HEK293 (cell line): ENCODE measurements at regions not wholly inside any gene's neighbourhood (a gene's known extent, or its start where the extent isn't known, plus 50 kb on each side); places are given as distances from the start of the nearest gene placed in this dataset.

Experiments used
- CTCF ChIA-PET: fragments of 350-600 bp; formaldehyde crosslinking; extraction: SDS; loops from one replicate; lab custom pipeline; 2021; ENCODE audit warnings: antibody characterized with exemption; lab: Yijun Ruan, JAX
- POLR2A ChIA-PET: fragments of 300-600 bp; formaldehyde crosslinking; extraction: SDS; loops from one replicate; lab custom pipeline; 2020; ENCODE audit warnings: antibody characterized with exemption, inconsistent platforms; lab: Yijun Ruan, JAX
- H3K27ac ChIP-seq: fragments of 200-500 bp; sonication (Bioruptor generic); 2 replicates; pipeline ENCODE4 v1.5.1; 2014; ENCODE audit warnings: low read depth, low read length, control low read depth, inconsistent platforms; ENCODE audit errors: extremely low read depth
- H3K36me3 ChIP-seq, 2 experiments: fragments of 200-500 bp in 1 of 2; sonication (Bioruptor generic) in 1 of 2; 1 replicate in 1 of 2; 2 replicates in 1 of 2; pipeline ENCODE4 v1.5.1; 2014 to 2017; ENCODE audit warnings: inconsistent platforms in 2 of 2, low read length in 2 of 2; ENCODE audit not compliant: control insufficient read depth in 2 of 2, insufficient read depth in 1 of 2
- H3K4me1 ChIP-seq: fragments of 200-500 bp; sonication (Bioruptor generic); 2 replicates; pipeline ENCODE4 v1.5.1; 2014; ENCODE audit warnings: mild to moderate bottlenecking, low read length, inconsistent platforms; ENCODE audit not compliant: control insufficient read depth, insufficient read depth
- H3K4me3 ChIP-seq: 2 replicates; pipeline ENCODE4 v1.5.1; 2011; ENCODE audit warnings: low read depth, mild to moderate bottlenecking, control low read depth, low read length, moderate library complexity
- H3K9me3 ChIP-seq: fragments of 200-500 bp; sonication (Bioruptor generic); 2 replicates; pipeline ENCODE4 v1.5.1; 2014; ENCODE audit warnings: low read depth, low read length, inconsistent platforms; ENCODE audit not compliant: control insufficient read depth, insufficient read depth
- EGR2 ChIP-seq: fragments of 450-650 bp; formaldehyde crosslinking; IDR thresholded peaks from 2 replicates; pipeline ENCODE4 v1.5.1; 2016; ENCODE audit warnings: low read depth, missing biosample characterization, missing genetic modification characterization
- FEZF1 ChIP-seq: fragments of 450-650 bp; formaldehyde crosslinking; IDR thresholded peaks from 2 replicates; pipeline ENCODE4 v1.5.1; 2016; ENCODE audit warnings: missing biosample characterization, missing genetic modification characterization
- GLI4 ChIP-seq: fragments of 450-650 bp; formaldehyde crosslinking; IDR thresholded peaks from 2 replicates; pipeline ENCODE4 v1.5.1; 2016; ENCODE audit warnings: missing biosample characterization, missing genetic modification characterization
- GLIS2 ChIP-seq: fragments of 450-650 bp; formaldehyde crosslinking; IDR thresholded peaks from 2 replicates; pipeline ENCODE4 v1.5.1; 2016; ENCODE audit warnings: missing biosample characterization, missing genetic modification characterization
- KLF10 ChIP-seq: fragments of 450-650 bp; IDR thresholded peaks from 2 replicates; pipeline ENCODE4 v1.5.1; 2018; ENCODE audit warnings: missing biosample characterization, mild to moderate bottlenecking, missing genetic modification characterization
- REPIN1 ChIP-seq: fragments of 450-650 bp; formaldehyde crosslinking; IDR thresholded peaks from 2 replicates; pipeline ENCODE4 v1.5.1; 2017; ENCODE audit warnings: missing biosample characterization, missing genetic modification characterization, low read depth
- TRIM28 ChIP-seq: IDR thresholded peaks from 2 replicates; pipeline ENCODE4 v1.6.1; 2011; ENCODE audit warnings: low read length, control low read depth, borderline replicate concordance
- YY2 ChIP-seq: fragments of 450-650 bp; formaldehyde crosslinking; IDR thresholded peaks from 2 replicates; pipeline ENCODE4 v1.5.1; 2016; ENCODE audit warnings: missing biosample characterization, missing genetic modification characterization
- ZEB2 ChIP-seq: fragments of 450-650 bp; formaldehyde crosslinking; IDR thresholded peaks from 2 replicates; pipeline ENCODE4 v1.5.1; 2016; ENCODE audit warnings: missing biosample characterization, missing genetic modification characterization
- ZNF16 ChIP-seq: fragments of 450-650 bp; formaldehyde crosslinking; IDR thresholded peaks from 2 replicates; pipeline ENCODE4 v1.5.1; 2016; ENCODE audit warnings: low read depth, missing biosample characterization, missing genetic modification characterization
- ZNF175 ChIP-seq: fragments of 450-650 bp; formaldehyde crosslinking; IDR thresholded peaks from 2 replicates; pipeline ENCODE4 v1.5.1; 2016; ENCODE audit warnings: missing biosample characterization, missing genetic modification characterization
- ZNF221 ChIP-seq: fragments of 450-650 bp; formaldehyde crosslinking; IDR thresholded peaks from 2 replicates; pipeline ENCODE4 v1.5.1; 2017; ENCODE audit warnings: missing biosample characterization, missing genetic modification characterization, borderline replicate concordance
- ZNF280C ChIP-seq: fragments of 450-650 bp; formaldehyde crosslinking; IDR thresholded peaks from 2 replicates; pipeline ENCODE4 v1.5.1; 2016; ENCODE audit warnings: missing biosample characterization, missing genetic modification characterization
- ZNF354C ChIP-seq: fragments of 450-650 bp; formaldehyde crosslinking; IDR thresholded peaks from 2 replicates; pipeline ENCODE4 v1.5.1; 2016; ENCODE audit warnings: missing biosample characterization, missing genetic modification characterization, low read depth, borderline replicate concordance
- ZNF416 ChIP-seq: fragments of 450-650 bp; formaldehyde crosslinking; IDR thresholded peaks from 2 replicates; pipeline ENCODE4 v1.5.1; 2016; ENCODE audit warnings: missing biosample characterization, missing genetic modification characterization
- ZNF488 ChIP-seq: fragments of 450-650 bp; formaldehyde crosslinking; IDR thresholded peaks from 2 replicates; pipeline ENCODE4 v1.5.1; 2016; ENCODE audit warnings: missing biosample characterization, missing genetic modification characterization
- ZNF529 ChIP-seq: fragments of 450-650 bp; formaldehyde crosslinking; IDR thresholded peaks from 2 replicates; pipeline ENCODE4 v1.5.1; 2017; ENCODE audit warnings: missing genetic modification characterization, missing biosample characterization; ENCODE audit not compliant: insufficient replicate concordance
- ZNF544 ChIP-seq: fragments of 450-650 bp; formaldehyde crosslinking; IDR thresholded peaks from 2 replicates; pipeline ENCODE4 v1.5.0; 2017; ENCODE audit warnings: missing biosample characterization, missing genetic modification characterization
- ZNF548 ChIP-seq: fragments of 450-650 bp; formaldehyde crosslinking; IDR thresholded peaks from 2 replicates; pipeline ENCODE4 v1.5.1; 2016; ENCODE audit warnings: missing biosample characterization, missing genetic modification characterization
- ZNF623 ChIP-seq: fragments of 450-650 bp; formaldehyde crosslinking; IDR thresholded peaks from 2 replicates; pipeline ENCODE4 v1.5.1; 2016; ENCODE audit warnings: missing biosample characterization, missing genetic modification characterization
- ZNF629 ChIP-seq: fragments of 450-650 bp; formaldehyde crosslinking; IDR thresholded peaks from 2 replicates; pipeline ENCODE4 v1.5.1; 2017; ENCODE audit warnings: missing biosample characterization, missing genetic modification characterization
- ZNF664 ChIP-seq: fragments of 450-650 bp; formaldehyde crosslinking; IDR thresholded peaks from 2 replicates; pipeline ENCODE4 v1.5.1; 2016; ENCODE audit warnings: missing biosample characterization, missing genetic modification characterization
- ZNF677 ChIP-seq: fragments of 450-650 bp; IDR thresholded peaks from 2 replicates; pipeline ENCODE4 v1.5.0; 2018; ENCODE audit warnings: missing biosample characterization, mild to moderate bottlenecking, missing genetic modification characterization, moderate library complexity
- ZNF704 ChIP-seq: fragments of 450-650 bp; formaldehyde crosslinking; IDR thresholded peaks from 2 replicates; pipeline ENCODE4 v1.5.1; 2016; ENCODE audit warnings: missing biosample characterization, missing genetic modification characterization
- ZNF785 ChIP-seq: fragments of 450-650 bp; formaldehyde crosslinking; IDR thresholded peaks from 2 replicates; pipeline ENCODE4 v1.5.1; 2016; ENCODE audit warnings: missing biosample characterization, missing genetic modification characterization

GRCh38 chr9:115226152-115226551 lies 108.2 kb upstream of the TNC start:
- ChIA-PET POLR2A (no interaction called here), CTCF (no interaction called here)
- no peak overlapping the region for H3K27ac ChIP-seq
- no peaks in the 10 kb centered on the region for H3K9me3 ChIP-seq
- TF ChIP-seq REPIN1 (tag by site-specific recombination), result no peak
- no peak for TF ChIP-seq ZNF544 (tag by site-specific recombination)
- TF ChIP-seq KLF10, result no peak
- TF ChIP-seq ZNF280C (tag by site-specific recombination), result no peak
- TF ChIP-seq ZNF488 (tag by site-specific recombination), result no peak
- no peak for TF ChIP-seq TRIM28
- TF ChIP-seq ZNF623 (tag by site-specific recombination), result no peak
- TF ChIP-seq ZNF548 (tag by site-specific recombination), result no peak
- TF ChIP-seq ZNF16 (tag by site-specific recombination), result no peak
- TF ChIP-seq FEZF1 (tag by site-specific recombination), result no peak
- TF ChIP-seq GLIS2, result no peak
- no peak for TF ChIP-seq ZNF529 (tag by site-specific recombination)
- TF ChIP-seq ZNF629 (tag by site-specific recombination), result no peak
- no peak for TF ChIP-seq ZNF221 (tag by site-specific recombination)
- no peak for TF ChIP-seq ZEB2
- no peak for TF ChIP-seq ZNF785 (tag by site-specific recombination)
- TF ChIP-seq YY2 (tag by site-specific recombination), result no peak
- no peak for TF ChIP-seq GLI4 (tag by site-specific recombination)
- H3K4me1 ChIP-seq, result no peaks in the 10 kb centered on the region
- H3K36me3 ChIP-seq, result no peaks in the 10 kb centered on the region
- no peak overlapping the region for H3K4me3 ChIP-seq

GRCh38 chr9:115229496-115229895 lies 111.5 kb upstream of the TNC start:
- Histone ChIP-seq H3K4me3 (no peak overlapping the region), H3K4me1 (no peaks in the 10 kb centered on the region), H3K9me3 (no peaks in the 10 kb centered on the region), H3K36me3 (no peaks in the 10 kb centered on the region), H3K27ac (no peak overlapping the region)
- no peak for TF ChIP-seq ZNF704 (tag by site-specific recombination)
- TF ChIP-seq ZNF677 (tag by site-specific recombination), result no peak
- TF ChIP-seq ZNF175, result no peak
- TF ChIP-seq ZNF354C (tag by site-specific recombination), result no peak
- TF ChIP-seq ZNF664 (tag by site-specific recombination), result no peak
- TF ChIP-seq ZNF416 (tag by site-specific recombination), result no peak
- no peak for TF ChIP-seq EGR2 (tag by site-specific recombination)
- POLR2A ChIA-PET, result no interaction called here
- CTCF ChIA-PET, result no interaction called here
